Ovary (tissue), 3 donors: ENCODE measurements at regions not wholly inside any gene's neighbourhood (a gene's known extent, or its start where the extent isn't known, plus 50 kb on each side); places are given as distances from the start of the nearest gene placed in this dataset.

Experiments
- CTCF ChIP-seq, 3 donors: fragments of 450-650 bp in 2 of 3; fragments of 200-600 bp in 1 of 3; IDR thresholded peaks; one replicate each; pipeline versions ENCODE4 v1.5.1 to v1.8.0; 2016 to 2022; ENCODE audit warnings: antibody characterized with exemption in 3 of 3, mild to moderate bottlenecking in 1 of 3
- EP300 ChIP-seq: sonication (generic); formaldehyde crosslinking; IDR thresholded peaks from one replicate; pipeline ENCODE4 v1.6.1; 2017; ENCODE audit warnings: antibody characterized with exemption
- POLR2A ChIP-seq: fragments of 450-650 bp; IDR thresholded peaks from one replicate; pipeline ENCODE4 v1.6.1; 2017; ENCODE audit warnings: antibody characterized with exemption, mild to moderate bottlenecking, moderate library complexity
- donor health status: DM: no; HTN: no; CAD: no.

DNA sequence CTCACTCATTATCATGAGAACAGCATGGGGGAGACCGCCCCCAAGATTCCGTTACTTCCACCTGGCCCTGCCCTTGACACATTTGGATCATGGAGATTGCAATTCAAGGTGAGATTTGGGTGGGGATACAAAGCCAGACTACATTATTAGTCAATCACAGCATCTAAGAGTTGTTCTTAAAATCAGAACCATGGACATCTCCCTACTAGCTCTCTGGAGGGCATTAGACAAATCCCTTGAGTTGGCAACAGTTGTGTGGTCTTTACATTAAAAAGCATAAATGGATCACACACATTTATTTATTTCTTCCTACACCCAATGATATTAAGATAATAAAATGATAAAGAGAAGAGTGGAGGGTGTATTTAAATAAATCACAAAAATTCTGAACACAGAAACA lies 262.8 kb upstream of the VCX start:
- TF ChIP-seq CTCF (IDR thresholded peaks at IDR 0.05), result no peak
- TF ChIP-seq POLR2A, result no peak
- TF ChIP-seq EP300, result no peak
